NB4 (cell line): ENCODE measurements at regions not wholly inside any gene's neighbourhood (a gene's known extent, or its start where the extent isn't known, plus 50 kb on each side); places are given as distances from the start of the nearest gene placed in this dataset.

Source experiments
- CTCF ChIP-seq: IDR thresholded peaks from one replicate; pipeline ENCODE4 v1.5.1; 2012; ENCODE audit warnings: low read depth, low read length
- MAX ChIP-seq: IDR thresholded peaks from 2 replicates; pipeline ENCODE4 v1.6.1; 2011; ENCODE audit warnings: low read depth, low read length
- MYC ChIP-seq: IDR thresholded peaks from 2 replicates; pipeline ENCODE4 v1.6.1; 2011; ENCODE audit warnings: low read depth, low read length
- POLR2A ChIP-seq: IDR thresholded peaks from 2 replicates; pipeline ENCODE4 v1.6.1; 2011; ENCODE audit warnings: mild to moderate bottlenecking; ENCODE audit not compliant: insufficient read length; ENCODE audit errors: extremely low read depth

DNA sequence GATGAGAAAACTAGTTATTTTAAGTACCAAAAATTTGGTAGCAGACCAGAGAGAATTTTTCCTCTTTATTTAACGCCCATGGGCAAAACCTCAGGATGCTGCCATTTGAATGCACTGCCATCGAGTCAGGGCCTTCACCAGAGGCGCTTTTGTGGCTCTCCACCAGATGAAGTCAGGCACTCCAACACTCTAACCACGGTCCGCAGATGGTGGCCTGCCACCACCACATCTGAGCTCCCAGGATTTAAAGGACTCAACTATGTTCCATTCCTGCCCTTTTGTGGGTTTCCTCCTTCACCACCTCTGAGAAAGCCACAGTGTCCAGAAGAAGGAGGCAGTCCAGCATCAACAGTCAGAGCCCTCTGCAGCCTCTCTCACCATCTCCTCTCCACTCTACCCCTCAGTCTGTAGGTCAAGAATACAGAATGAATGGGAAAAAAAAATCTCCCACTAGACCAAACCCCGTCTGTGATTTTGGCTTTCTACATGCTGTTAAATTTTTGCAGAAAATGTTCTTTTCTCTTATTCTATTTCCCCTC is 647.4 kb downstream of the USP25 start:
- TF ChIP-seq MYC (no peak), CTCF (no peak), POLR2A (no peak), MAX (no peak)
